ENCODE measurements at regions not wholly inside any gene's neighbourhood (a gene's known extent, or its start where the extent isn't known, plus 50 kb on each side); places are given as distances from the start of the nearest gene placed in this dataset.

DNA sequence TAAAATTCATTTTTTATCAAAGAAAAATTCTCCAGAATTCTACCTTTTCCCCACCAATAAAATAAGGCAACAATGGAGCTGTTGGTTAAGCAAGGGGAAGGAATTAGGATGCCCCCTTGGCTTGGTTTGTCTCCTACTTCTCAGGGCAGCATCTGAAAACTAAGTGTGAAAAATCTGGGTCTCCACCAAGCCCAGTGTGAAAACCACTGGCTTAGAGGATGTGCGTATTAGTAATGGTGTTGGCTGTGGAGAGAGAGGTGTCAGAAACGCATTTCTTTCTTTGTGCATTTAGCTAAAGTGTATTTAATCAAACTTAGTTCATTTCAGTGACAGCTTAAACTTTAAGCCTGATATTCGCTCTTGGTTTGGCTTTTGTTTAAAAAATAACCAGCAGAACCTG, 662.7 kb downstream of the MCTP2 start:
- intact Hi-C loops (cut with micrococcal nuclease; ENCODE audit: unreplicated experiment), result no loop called here
- no peaks in the 10 kb centered on the region for H4K20me1 ChIP-seq (ENCODE audit: insufficient read depth, low read length)
- no peak for FAIRE-seq

More for the DNA sequence above, 662.7 kb downstream of the MCTP2 start:
- Histone ChIP-seq H2AFZ (ENCODE audit: low read length) (no peak overlapping the region), H3K9ac (ENCODE audit: insufficient read depth, low read depth, low read length) (no peak overlapping the region), H3K27me3 (ENCODE audit: control insufficient read depth in 1 of 2, insufficient read depth in 2 of 2, low read length in 2 of 2) (no peaks in the 10 kb centered on the region), H3K9me3 (ENCODE audit: low read length) (peaks cover 81% of the 10 kb centered on the region), H3K4me1 (ENCODE audit: insufficient read depth, low read length) (no peaks in the 10 kb centered on the region), H3K79me2 (ENCODE audit: insufficient read depth, low read length) (no peaks in the 10 kb centered on the region), H3K4me3 (replicated peaks in 1 of 3; ENCODE audit: insufficient read depth in 1 of 3, low read depth in 2 of 3, low read length in 3 of 3) (no peak overlapping the region), H3K4me2 (ENCODE audit: low read depth, low read length) (no peak overlapping the region), H3K36me3 (replicated peaks in 1 of 2; ENCODE audit: control insufficient read depth in 1 of 2, insufficient read depth in 2 of 2, low read length in 2 of 2) (no peaks in the 10 kb centered on the region), H3K27ac (ENCODE audit: extremely low read length, insufficient read depth, low read length) (no peak overlapping the region)
- DNase-seq (ENCODE audit: low spot score) (no peak), ATAC-seq (no peak)
- in situ Hi-C loops (cut with HindIII; ENCODE audit: extremely low pct_ligation_motif_present, low pct_unique_long_range_greater_than_20kb), result no loop called here
- 20% methylated on average over 3 of the region's 3 CpGs for WGBS (ENCODE audit: low lambda C conversion rate)
- TF ChIP-seq HDAC6 (IDR thresholded peaks at IDR 0.05; ENCODE audit: low read depth, low read length) (no peak), IRX3 (CRISPR knock-in tag; IDR thresholded peaks at IDR 0.05; ENCODE audit: borderline replicate concordance, low read depth) (no peak), ZNF619 (CRISPR knock-in tag; IDR thresholded peaks at IDR 0.05) (no peak), PRPF4 (IDR thresholded peaks at IDR 0.05; ENCODE audit: low read depth, low read length, poor library complexity, severe bottlenecking) (no peak), ZNF781 (CRISPR knock-in tag; IDR thresholded peaks at IDR 0.05; ENCODE audit: borderline replicate concordance, not compliant biosample characterization) (no peak), FOXA1 (IDR thresholded peaks at IDR 0.05) (no peak), FOXA1 (CRISPR knock-in tag; IDR thresholded peaks at IDR 0.05) (no peak)
- TF ChIP-seq, protein P1, sequence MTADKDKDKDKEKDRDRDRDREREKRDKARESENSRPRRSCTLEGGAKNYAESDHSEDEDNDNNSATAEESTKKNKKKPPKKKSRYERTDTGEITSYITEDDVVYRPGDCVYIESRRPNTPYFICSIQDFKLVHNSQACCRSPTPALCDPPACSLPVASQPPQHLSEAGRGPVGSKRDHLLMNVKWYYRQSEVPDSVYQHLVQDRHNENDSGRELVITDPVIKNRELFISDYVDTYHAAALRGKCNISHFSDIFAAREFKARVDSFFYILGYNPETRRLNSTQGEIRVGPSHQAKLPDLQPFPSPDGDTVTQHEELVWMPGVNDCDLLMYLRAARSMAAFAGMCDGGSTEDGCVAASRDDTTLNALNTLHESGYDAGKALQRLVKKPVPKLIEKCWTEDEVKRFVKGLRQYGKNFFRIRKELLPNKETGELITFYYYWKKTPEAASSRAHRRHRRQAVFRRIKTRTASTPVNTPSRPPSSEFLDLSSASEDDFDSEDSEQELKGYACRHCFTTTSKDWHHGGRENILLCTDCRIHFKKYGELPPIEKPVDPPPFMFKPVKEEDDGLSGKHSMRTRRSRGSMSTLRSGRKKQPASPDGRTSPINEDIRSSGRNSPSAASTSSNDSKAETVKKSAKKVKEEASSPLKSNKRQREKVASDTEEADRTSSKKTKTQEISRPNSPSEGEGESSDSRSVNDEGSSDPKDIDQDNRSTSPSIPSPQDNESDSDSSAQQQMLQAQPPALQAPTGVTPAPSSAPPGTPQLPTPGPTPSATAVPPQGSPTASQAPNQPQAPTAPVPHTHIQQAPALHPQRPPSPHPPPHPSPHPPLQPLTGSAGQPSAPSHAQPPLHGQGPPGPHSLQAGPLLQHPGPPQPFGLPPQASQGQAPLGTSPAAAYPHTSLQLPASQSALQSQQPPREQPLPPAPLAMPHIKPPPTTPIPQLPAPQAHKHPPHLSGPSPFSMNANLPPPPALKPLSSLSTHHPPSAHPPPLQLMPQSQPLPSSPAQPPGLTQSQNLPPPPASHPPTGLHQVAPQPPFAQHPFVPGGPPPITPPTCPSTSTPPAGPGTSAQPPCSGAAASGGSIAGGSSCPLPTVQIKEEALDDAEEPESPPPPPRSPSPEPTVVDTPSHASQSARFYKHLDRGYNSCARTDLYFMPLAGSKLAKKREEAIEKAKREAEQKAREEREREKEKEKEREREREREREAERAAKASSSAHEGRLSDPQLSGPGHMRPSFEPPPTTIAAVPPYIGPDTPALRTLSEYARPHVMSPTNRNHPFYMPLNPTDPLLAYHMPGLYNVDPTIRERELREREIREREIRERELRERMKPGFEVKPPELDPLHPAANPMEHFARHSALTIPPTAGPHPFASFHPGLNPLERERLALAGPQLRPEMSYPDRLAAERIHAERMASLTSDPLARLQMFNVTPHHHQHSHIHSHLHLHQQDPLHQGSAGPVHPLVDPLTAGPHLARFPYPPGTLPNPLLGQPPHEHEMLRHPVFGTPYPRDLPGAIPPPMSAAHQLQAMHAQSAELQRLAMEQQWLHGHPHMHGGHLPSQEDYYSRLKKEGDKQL (CRISPR knock-in tag; IDR thresholded peaks at IDR 0.05; ENCODE audit: low read depth), result no peak
- no TSS peak for BruUV-seq (replicated peaks)
- CTCF ChIA-PET (ENCODE audit: low intra/inter-chr PET ratio, low total read pairs), result no interaction called here
- POLR2A ChIA-PET, result interaction anchor here (0.9 kb wide), 1 partner anchor 50 kb away, joined by 3 read pairs; no protein-coding TSS in a partner anchor
